DND-41 (cell line): ENCODE measurements at regions not wholly inside any gene's neighbourhood (a gene's known extent, or its start where the extent isn't known, plus 50 kb on each side); places are given as distances from the start of the nearest gene placed in this dataset.

Experiments
- CTCF ChIP-seq: IDR thresholded peaks from 2 replicates; pipeline ENCODE4 v1.5.1; 2012; ENCODE audit warnings: borderline replicate concordance, low read length, moderate library complexity, mild to moderate bottlenecking; ENCODE audit not compliant: poor library complexity, severe bottlenecking; ENCODE audit errors: extremely low read depth
- EZH2 ChIP-seq: IDR thresholded peaks from 3 replicates; pipeline ENCODE4 v1.6.1; 2012; ENCODE audit warnings: borderline replicate concordance, low read depth, mild to moderate bottlenecking, moderate library complexity, low read length, inconsistent platforms; ENCODE audit not compliant: severe bottlenecking

- TF ChIP-seq CTCF (no peak), EZH2 (no peak)
These were observed 55.3 kb upstream of the ADO start for GRCh38 chr10:62749093-62749683.
